ENCODE measurements at regions not wholly inside any gene's neighbourhood (a gene's known extent, or its start where the extent isn't known, plus 50 kb on each side); places are given as distances from the start of the nearest gene placed in this dataset.

DNA sequence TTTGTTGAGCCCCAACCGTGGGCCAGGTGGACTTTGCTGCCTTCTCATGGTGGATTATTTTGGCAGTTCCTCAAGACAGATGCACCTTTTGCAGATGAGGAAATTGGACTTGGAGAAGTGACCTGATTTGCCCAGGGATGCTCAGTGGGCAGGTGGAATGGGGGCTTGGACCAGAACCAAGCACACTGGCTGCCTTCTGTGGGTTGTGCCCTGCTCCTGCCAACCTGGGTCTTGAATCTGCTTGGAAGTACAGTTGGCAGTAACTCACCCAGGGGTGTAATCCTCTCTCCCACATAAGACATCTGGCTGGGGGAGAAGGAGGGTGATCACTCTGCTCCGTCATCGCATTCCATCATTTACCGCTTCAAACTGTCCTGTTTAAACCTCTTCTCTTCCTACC is 110.5 kb upstream of the GPR26 start:
- ATAC-seq (ENCODE audit: low FRiP score) (no peak), DNase-seq (ENCODE audit: low spot score) (no peak)
- TF ChIP-seq, protein P1, sequence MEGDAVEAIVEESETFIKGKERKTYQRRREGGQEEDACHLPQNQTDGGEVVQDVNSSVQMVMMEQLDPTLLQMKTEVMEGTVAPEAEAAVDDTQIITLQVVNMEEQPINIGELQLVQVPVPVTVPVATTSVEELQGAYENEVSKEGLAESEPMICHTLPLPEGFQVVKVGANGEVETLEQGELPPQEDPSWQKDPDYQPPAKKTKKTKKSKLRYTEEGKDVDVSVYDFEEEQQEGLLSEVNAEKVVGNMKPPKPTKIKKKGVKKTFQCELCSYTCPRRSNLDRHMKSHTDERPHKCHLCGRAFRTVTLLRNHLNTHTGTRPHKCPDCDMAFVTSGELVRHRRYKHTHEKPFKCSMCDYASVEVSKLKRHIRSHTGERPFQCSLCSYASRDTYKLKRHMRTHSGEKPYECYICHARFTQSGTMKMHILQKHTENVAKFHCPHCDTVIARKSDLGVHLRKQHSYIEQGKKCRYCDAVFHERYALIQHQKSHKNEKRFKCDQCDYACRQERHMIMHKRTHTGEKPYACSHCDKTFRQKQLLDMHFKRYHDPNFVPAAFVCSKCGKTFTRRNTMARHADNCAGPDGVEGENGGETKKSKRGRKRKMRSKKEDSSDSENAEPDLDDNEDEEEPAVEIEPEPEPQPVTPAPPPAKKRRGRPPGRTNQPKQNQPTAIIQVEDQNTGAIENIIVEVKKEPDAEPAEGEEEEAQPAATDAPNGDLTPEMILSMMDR (IDR thresholded peaks at IDR 0.05) = no peak

DNA sequence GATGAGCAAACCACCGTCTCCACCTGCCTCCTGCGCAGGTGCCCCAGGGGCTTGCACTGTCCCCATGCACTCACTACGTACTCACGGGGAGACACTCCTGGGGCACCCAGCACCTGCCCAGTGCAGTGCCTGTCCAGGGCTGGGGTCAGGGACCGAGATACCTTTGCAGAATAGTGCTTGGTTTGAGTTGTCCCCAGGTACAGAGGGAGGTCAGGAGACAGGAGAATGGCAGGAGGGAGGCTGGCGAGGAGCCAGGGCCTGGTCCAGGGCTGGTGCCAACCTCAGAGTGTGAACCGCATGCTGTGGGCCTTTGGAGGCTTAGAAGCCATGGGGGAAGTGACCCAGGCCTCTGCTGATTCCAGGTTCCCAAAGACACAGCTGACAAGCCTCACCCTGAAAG is 110.1 kb upstream of the GPR26 start:
- DNase-seq (ENCODE audit: low spot score) (no peak), ATAC-seq (ENCODE audit: low FRiP score) (no peak)
- TF ChIP-seq, protein P1 (IDR thresholded peaks at IDR 0.05) = no peak

DNA sequence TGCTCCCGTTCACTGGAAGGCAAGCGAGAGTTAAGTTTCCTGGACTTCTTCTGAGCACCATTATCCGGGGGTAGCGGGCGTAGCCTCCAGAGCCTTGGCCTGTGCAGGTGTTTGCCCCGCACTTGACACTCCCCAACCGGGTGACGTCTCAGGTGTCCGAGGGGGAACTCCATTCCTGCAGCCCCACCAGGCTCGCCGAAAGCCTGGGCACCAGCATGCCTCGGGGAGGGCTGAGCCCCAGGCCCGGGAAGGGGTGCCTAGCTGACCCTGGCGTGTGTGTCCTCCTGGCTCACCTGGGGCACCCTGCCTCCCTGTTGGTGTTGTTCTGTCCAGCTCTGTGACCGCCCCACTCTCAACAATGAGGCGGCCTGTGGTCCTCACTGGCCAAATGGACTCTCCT is 109.4 kb upstream of the GPR26 start:
- no peak for DNase-seq (ENCODE audit: low spot score)

DNA sequence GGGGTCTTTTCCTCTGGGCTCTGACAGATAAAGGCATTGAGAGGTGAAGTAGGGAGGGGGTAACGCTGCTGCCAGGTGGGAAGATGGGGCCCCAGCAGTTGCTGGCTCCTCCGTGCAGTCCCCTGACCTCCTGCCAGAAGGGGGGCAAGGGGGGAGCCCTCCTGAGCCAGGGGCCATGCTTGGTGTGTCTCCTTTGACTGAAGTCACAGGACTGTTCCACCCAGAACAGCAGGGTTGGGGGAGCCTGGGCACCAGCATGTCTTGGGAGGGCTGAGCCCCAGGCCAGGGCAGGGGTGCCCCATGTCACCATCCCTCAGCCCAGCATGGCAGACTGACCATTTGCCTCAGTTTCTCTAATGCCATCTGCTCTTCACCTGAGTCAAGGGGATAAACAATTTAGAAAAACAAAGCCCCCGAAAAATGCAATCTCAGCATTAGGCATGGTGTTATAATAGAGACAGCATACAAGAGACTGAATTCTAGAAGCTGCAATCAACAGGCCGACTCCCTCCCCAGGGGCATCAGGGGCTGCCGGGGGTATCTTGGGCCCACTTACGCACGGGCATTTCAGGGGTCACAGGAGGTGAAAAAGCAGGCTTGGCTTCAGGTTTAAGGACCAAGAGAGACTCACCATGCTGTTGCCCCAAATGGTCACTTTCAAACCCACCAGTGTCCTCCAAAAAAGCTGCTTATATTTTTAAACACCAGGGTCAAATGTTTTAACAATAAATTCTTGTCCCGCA is 108.6 kb upstream of the GPR26 start:
- no peak for ATAC-seq (ENCODE audit: low FRiP score)
- TF ChIP-seq, protein P1 (IDR thresholded peaks at IDR 0.05) = no peak
- DNase-seq (ENCODE audit: low spot score) = no peak

More for the DNA sequence above, 109.4 kb upstream of the GPR26 start:
- ATAC-seq (ENCODE audit: low FRiP score) = no peak
- TF ChIP-seq, protein P1 (IDR thresholded peaks at IDR 0.05) = no peak

DNA sequence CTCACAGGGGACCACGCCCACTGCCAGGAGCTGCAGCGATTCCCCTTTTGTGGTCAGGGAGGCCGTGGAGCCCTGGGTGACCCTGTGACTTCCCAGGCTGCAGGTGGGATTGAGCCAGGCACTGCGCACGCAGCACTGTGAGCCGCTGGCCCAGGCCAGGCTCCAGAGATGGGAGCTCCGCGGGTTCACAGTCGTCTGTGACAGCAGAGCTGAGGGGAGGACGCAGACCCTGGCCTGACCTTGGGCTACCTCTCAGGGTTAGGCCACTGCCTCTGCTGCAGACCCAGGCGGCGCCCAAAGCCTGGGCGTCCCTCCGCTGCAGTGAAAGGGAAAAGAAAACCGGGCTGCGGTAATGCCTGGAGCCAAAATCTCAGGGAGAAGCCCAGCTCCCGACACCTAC is 107.5 kb upstream of the GPR26 start:
- no peak for ATAC-seq (ENCODE audit: low FRiP score)
- DNase-seq (ENCODE audit: low spot score) = no peak
- TF ChIP-seq, protein P1 (IDR thresholded peaks at IDR 0.05) = no peak

DNA sequence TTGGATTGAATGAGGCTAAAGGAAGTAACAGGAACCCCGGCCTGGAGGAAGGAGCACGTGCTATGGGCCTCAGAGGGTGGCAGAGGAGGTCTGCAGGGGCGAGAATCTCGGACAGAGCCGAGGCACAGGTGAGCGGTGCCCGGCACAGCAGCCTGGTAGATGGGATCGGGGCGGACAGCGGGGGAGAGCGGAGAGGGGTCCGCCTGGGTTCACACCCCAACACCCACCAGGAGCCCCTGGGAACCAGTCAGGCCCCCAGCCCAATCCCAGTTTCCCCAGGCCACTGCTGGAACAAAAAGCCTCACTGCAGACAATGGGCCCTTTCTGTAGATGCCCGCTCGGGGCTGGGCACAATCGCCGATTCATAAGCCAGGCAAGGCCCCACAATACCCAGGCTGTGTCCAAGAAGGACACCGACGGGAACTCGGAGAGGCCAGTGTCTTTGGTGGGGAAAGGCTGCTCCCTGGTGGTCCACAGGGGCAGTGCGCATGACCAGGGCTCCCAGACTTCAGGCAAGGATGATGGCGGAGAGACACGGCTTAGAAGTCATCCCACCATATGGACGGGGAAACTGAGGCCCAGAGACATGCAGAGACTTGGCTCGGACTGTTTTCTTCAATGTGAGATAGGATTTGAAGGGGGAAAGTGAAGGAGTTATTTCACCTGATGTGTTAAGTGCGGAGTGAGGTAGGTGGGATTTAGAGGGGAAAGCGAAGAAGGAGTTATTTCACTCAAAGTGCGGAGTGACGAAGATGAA is 106.9 kb upstream of the GPR26 start:
- ATAC-seq (ENCODE audit: low FRiP score) (no peak), DNase-seq (ENCODE audit: low spot score) (peak; percentile 61)
- TF ChIP-seq, protein P1 (IDR thresholded peaks at IDR 0.05) = peak in 2 of 3 donors; percentile 85 to 91

DNA sequence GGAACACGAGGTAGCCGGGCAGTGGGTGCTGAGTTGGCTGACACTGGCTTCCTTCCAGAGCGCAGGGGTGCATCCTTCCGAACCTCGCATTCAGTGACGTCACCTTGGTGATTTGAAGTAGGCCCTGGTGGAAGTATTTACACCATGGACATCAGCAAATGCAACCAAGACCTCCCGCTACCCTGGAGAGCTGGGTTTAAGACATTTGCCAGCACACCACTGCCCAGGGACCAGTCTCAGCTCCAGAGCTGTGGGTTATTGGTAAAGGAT is 106.4 kb upstream of the GPR26 start:
- DNase-seq (ENCODE audit: low spot score) = no peak
- TF ChIP-seq, protein P1 (IDR thresholded peaks at IDR 0.05) = no peak
- ATAC-seq (ENCODE audit: low FRiP score) = no peak

Data from omental fat pad (tissue), 3 donors.